ENCODE measurements at regions not wholly inside any gene's neighbourhood (a gene's known extent, or its start where the extent isn't known, plus 50 kb on each side); places are given as distances from the start of the nearest gene placed in this dataset.

- Histone ChIP-seq H3K9me3 (ENCODE audit: control insufficient read depth, insufficient read depth, low read depth, low read length) (no peaks in the 10 kb centered on the region), H3K79me2 (ENCODE audit: control insufficient read depth, insufficient read depth, low read length) (no peaks in the 10 kb centered on the region), H3K27ac (ENCODE audit: insufficient read depth, low read length) (no peak overlapping the region), H3K4me3 (replicated peaks in 1 of 4; ENCODE audit: control extremely low read depth in 1 of 4, insufficient read depth in 1 of 4, low read depth in 3 of 4, low read length in 4 of 4) (no peak overlapping the region), H3K9ac (ENCODE audit: insufficient read depth, low read length) (no peak overlapping the region), H3K4me1 (ENCODE audit: control insufficient read depth, extremely low read depth, insufficient read depth, low read length) (no peaks in the 10 kb centered on the region), H3K27me3 (ENCODE audit: control insufficient read depth, insufficient read depth, low read length) (no peaks in the 10 kb centered on the region), H3K4me2 (ENCODE audit: extremely low read depth, insufficient read depth, low read length) (no peak overlapping the region), H4K20me1 (ENCODE audit: control insufficient read depth, extremely low read depth, insufficient read depth, low read length) (no peaks in the 10 kb centered on the region), H2AFZ (ENCODE audit: low read length) (no peak overlapping the region), H3K36me3 (ENCODE audit: control insufficient read depth, insufficient read depth, low read length) (no peaks in the 10 kb centered on the region)
- DNase-seq (ENCODE audit: low read depth in 2 of 2) = no peak
- no peak for TF ChIP-seq EZH2 (IDR thresholded peaks at IDR 0.05; ENCODE audit: low read length, missing control alignments)
- no peak for TF ChIP-seq CTCF (conservative IDR thresholded peaks at IDR 0.05 in 1 of 2, IDR thresholded peaks at IDR 0.05 in 1 of 2; ENCODE audit: low read depth in 1 of 2, low read length in 2 of 2)
These were observed 539.3 kb upstream of the LMCD1 start for GRCh38 chr3:7962301-7962700.

- no peaks in the 10 kb centered on the region for H3K27me3 ChIP-seq (ENCODE audit: control insufficient read depth, insufficient read depth, low read length)
- no peaks in the 10 kb centered on the region for H3K36me3 ChIP-seq (ENCODE audit: control insufficient read depth, insufficient read depth, low read length)
- H3K9me3 ChIP-seq (ENCODE audit: control insufficient read depth, insufficient read depth, low read depth, low read length) = no peaks in the 10 kb centered on the region
These were observed 536.7 kb upstream of the LMCD1 start for GRCh38 chr3:7964899-7965298.

GRCh38 chr3:7973006-7973405 is 528.6 kb upstream of the LMCD1 start:
- Histone ChIP-seq H3K27me3 (ENCODE audit: control insufficient read depth, insufficient read depth, low read length) (no peaks in the 10 kb centered on the region), H3K4me3 (replicated peaks in 1 of 4; ENCODE audit: control extremely low read depth in 1 of 4, insufficient read depth in 1 of 4, low read depth in 3 of 4, low read length in 4 of 4) (no peak overlapping the region), H3K9ac (ENCODE audit: insufficient read depth, low read length) (no peak overlapping the region), H3K4me2 (ENCODE audit: extremely low read depth, insufficient read depth, low read length) (no peak overlapping the region), H3K4me1 (ENCODE audit: control insufficient read depth, extremely low read depth, insufficient read depth, low read length) (no peaks in the 10 kb centered on the region), H3K9me3 (ENCODE audit: control insufficient read depth, insufficient read depth, low read depth, low read length) (no peaks in the 10 kb centered on the region), H3K79me2 (ENCODE audit: control insufficient read depth, insufficient read depth, low read length) (no peaks in the 10 kb centered on the region), H2AFZ (ENCODE audit: low read length) (no peak overlapping the region), H3K36me3 (ENCODE audit: control insufficient read depth, insufficient read depth, low read length) (no peaks in the 10 kb centered on the region), H3K27ac (ENCODE audit: insufficient read depth, low read length) (no peak overlapping the region), H4K20me1 (ENCODE audit: control insufficient read depth, extremely low read depth, insufficient read depth, low read length) (no peaks in the 10 kb centered on the region)
- DNase-seq (ENCODE audit: low read depth in 2 of 2) = no peak
- TF ChIP-seq EZH2 (IDR thresholded peaks at IDR 0.05; ENCODE audit: low read length, missing control alignments) (no peak), CTCF (conservative IDR thresholded peaks at IDR 0.05 in 1 of 2, IDR thresholded peaks at IDR 0.05 in 1 of 2; ENCODE audit: low read depth in 1 of 2, low read length in 2 of 2) (no peak)

More at GRCh38 chr3:7964899-7965298, 536.7 kb upstream of the LMCD1 start:
- TF ChIP-seq CTCF (conservative IDR thresholded peaks at IDR 0.05 in 1 of 2, IDR thresholded peaks at IDR 0.05 in 1 of 2; ENCODE audit: low read depth in 1 of 2, low read length in 2 of 2) = no peak
- no peak for TF ChIP-seq EZH2 (IDR thresholded peaks at IDR 0.05; ENCODE audit: low read length, missing control alignments)
- Histone ChIP-seq H3K79me2 (ENCODE audit: control insufficient read depth, insufficient read depth, low read length) (no peaks in the 10 kb centered on the region), H4K20me1 (ENCODE audit: control insufficient read depth, extremely low read depth, insufficient read depth, low read length) (no peaks in the 10 kb centered on the region), H3K4me2 (ENCODE audit: extremely low read depth, insufficient read depth, low read length) (no peak overlapping the region), H3K4me1 (ENCODE audit: control insufficient read depth, extremely low read depth, insufficient read depth, low read length) (no peaks in the 10 kb centered on the region), H3K27ac (ENCODE audit: insufficient read depth, low read length) (no peak overlapping the region), H3K4me3 (replicated peaks in 1 of 4; ENCODE audit: control extremely low read depth in 1 of 4, insufficient read depth in 1 of 4, low read depth in 3 of 4, low read length in 4 of 4) (no peak overlapping the region), H3K9ac (ENCODE audit: insufficient read depth, low read length) (no peak overlapping the region), H2AFZ (ENCODE audit: low read length) (no peak overlapping the region)
- no peak for DNase-seq (ENCODE audit: low read depth in 2 of 2)
